ENCODE measurements at regions not wholly inside any gene's neighbourhood (a gene's known extent, or its start where the extent isn't known, plus 50 kb on each side); places are given as distances from the start of the nearest gene placed in this dataset.

- H3K4ac ChIP-seq (ENCODE audit: low read length) = no peak overlapping the region
- H4K8ac ChIP-seq (ENCODE audit: low read depth, low read length) = no peak overlapping the region
- no peak for DNase-seq (ENCODE audit: low spot score)
- peaks cover 0 to 4% of the 10 kb centered on the region in 2 donors for H3K9me3 ChIP-seq (replicated peaks in 1 of 2; ENCODE audit: control insufficient read depth in 2 of 2, insufficient read depth in 1 of 2, low read depth in 1 of 2, low read length in 2 of 2)
- H3K4me2 ChIP-seq (ENCODE audit: insufficient read depth, low read length, poor library complexity, severe bottlenecking) = no peak overlapping the region
- WGBS, 2 donors (ENCODE audit: extremely low coverage in 2 of 2, insufficient read length in 2 of 2, insufficient replicate concordance in 1 of 2) = no CpG with 5 or more reads among the region's 2 CpGs
- H3K79me1 ChIP-seq (ENCODE audit: low read depth, low read length) = no peaks in the 10 kb centered on the region
- peaks cover 9 to 12% of the 10 kb centered on the region in 2 donors for H3K4me1 ChIP-seq (ENCODE audit: control insufficient read depth in 2 of 2, insufficient read depth in 1 of 2, low read depth in 1 of 2, low read length in 2 of 2)
- H2AK5ac ChIP-seq (ENCODE audit: low read depth, low read length) = no peak overlapping the region
- no peak overlapping the region for H3K27ac ChIP-seq (replicated peaks; ENCODE audit: low read length)
- no peak overlapping the region for H4K91ac ChIP-seq (ENCODE audit: low read depth, low read length, poor library complexity)
- H3K18ac ChIP-seq (ENCODE audit: low read length) = no peak overlapping the region
- H3K27me3 ChIP-seq (ENCODE audit: control insufficient read depth in 3 of 3, insufficient read depth in 3 of 3, low read depth in 1 of 3, low read length in 3 of 3) = no peaks in the 10 kb centered on the region
- H2BK120ac ChIP-seq (ENCODE audit: low read depth, low read length) = no peak overlapping the region
- no peak overlapping the region for H3K4me3 ChIP-seq (ENCODE audit: low read length in 2 of 2)
- no peak overlapping the region for H2AFZ ChIP-seq (ENCODE audit: low read length)
- no peak overlapping the region for H2BK5ac ChIP-seq (ENCODE audit: low read length)
- no peak overlapping the region for H2BK12ac ChIP-seq (ENCODE audit: low read length)
- no peak overlapping the region for H3K23ac ChIP-seq (ENCODE audit: low read depth, low read length, poor library complexity)
- no peaks in the 10 kb centered on the region for H3K36me3 ChIP-seq (replicated peaks in 1 of 2; ENCODE audit: control insufficient read depth in 2 of 2, insufficient read depth in 2 of 2, low read length in 2 of 2)
- H3K9ac ChIP-seq (ENCODE audit: low read depth, low read length, poor library complexity) = no peak overlapping the region
- H3K14ac ChIP-seq (ENCODE audit: low read length) = no peak overlapping the region
- H2BK15ac ChIP-seq (ENCODE audit: low read length) = no peak overlapping the region
Measured at GRCh38 chr18:32884543-32884942, 111.7 kb upstream of the KLHL14 start.

GRCh38 chr18:32881009-32881408 is 108.2 kb upstream of the KLHL14 start:
- H4K91ac ChIP-seq (ENCODE audit: low read depth, low read length, poor library complexity) = no peak overlapping the region
- H3K4me1 ChIP-seq (ENCODE audit: control insufficient read depth in 2 of 2, insufficient read depth in 1 of 2, low read depth in 1 of 2, low read length in 2 of 2) = peaks cover 16 to 22% of the 10 kb centered on the region in 2 donors
- no peak overlapping the region for H3K14ac ChIP-seq (ENCODE audit: low read length)
- H2BK5ac ChIP-seq (ENCODE audit: low read length) = peak overlapping the region; percentile 30
- WGBS, 2 donors (ENCODE audit: extremely low coverage in 2 of 2, insufficient read length in 2 of 2, insufficient replicate concordance in 1 of 2) = no CpG with 5 or more reads among the region's 4 CpGs
- H3K27me3 ChIP-seq (ENCODE audit: control insufficient read depth in 3 of 3, insufficient read depth in 3 of 3, low read depth in 1 of 3, low read length in 3 of 3) = no peaks in the 10 kb centered on the region
- H2AFZ ChIP-seq (ENCODE audit: low read length) = no peak overlapping the region
- DNase-seq (ENCODE audit: low spot score) = no peak
- no peak overlapping the region for H3K9ac ChIP-seq (ENCODE audit: low read depth, low read length, poor library complexity)
- no peak overlapping the region for H4K8ac ChIP-seq (ENCODE audit: low read depth, low read length)
- H3K4me3 ChIP-seq (ENCODE audit: low read length in 2 of 2) = no peak overlapping the region
- no peak overlapping the region for H3K23ac ChIP-seq (ENCODE audit: low read depth, low read length, poor library complexity)
- H3K18ac ChIP-seq (ENCODE audit: low read length) = no peak overlapping the region
- H3K79me1 ChIP-seq (ENCODE audit: low read depth, low read length) = no peaks in the 10 kb centered on the region
- H3K27ac ChIP-seq (replicated peaks; ENCODE audit: low read length) = peak overlapping the region; percentile 24
- no peak overlapping the region for H3K4ac ChIP-seq (ENCODE audit: low read length)
- no peak overlapping the region for H2BK15ac ChIP-seq (ENCODE audit: low read length)
- peak overlapping the region; percentile 77 for H2BK12ac ChIP-seq (ENCODE audit: low read length)
- no peak overlapping the region for H3K4me2 ChIP-seq (ENCODE audit: insufficient read depth, low read length, poor library complexity, severe bottlenecking)
- no peak overlapping the region for H2AK5ac ChIP-seq (ENCODE audit: low read depth, low read length)
- no peak overlapping the region for H2BK120ac ChIP-seq (ENCODE audit: low read depth, low read length)
- H3K9me3 ChIP-seq (replicated peaks in 1 of 2; ENCODE audit: control insufficient read depth in 2 of 2, insufficient read depth in 1 of 2, low read depth in 1 of 2, low read length in 2 of 2) = peaks cover 0 to 4% of the 10 kb centered on the region in 2 donors
- no peaks in the 10 kb centered on the region for H3K36me3 ChIP-seq (replicated peaks in 1 of 2; ENCODE audit: control insufficient read depth in 2 of 2, insufficient read depth in 2 of 2, low read length in 2 of 2)

GRCh38 chr18:32879497-32879896 is 106.7 kb upstream of the KLHL14 start:
- Histone ChIP-seq H3K79me1 (ENCODE audit: low read depth, low read length) (no peaks in the 10 kb centered on the region), H3K9ac (ENCODE audit: low read depth, low read length, poor library complexity) (no peak overlapping the region), H2AK5ac (ENCODE audit: low read depth, low read length) (no peak overlapping the region), H2BK120ac (ENCODE audit: low read depth, low read length) (no peak overlapping the region), H3K4me1 (ENCODE audit: control insufficient read depth in 2 of 2, insufficient read depth in 1 of 2, low read depth in 1 of 2, low read length in 2 of 2) (peaks cover 16 to 22% of the 10 kb centered on the region in 2 donors), H3K14ac (ENCODE audit: low read length) (no peak overlapping the region), H3K4me2 (ENCODE audit: insufficient read depth, low read length, poor library complexity, severe bottlenecking) (no peak overlapping the region), H3K9me3 (replicated peaks in 1 of 2; ENCODE audit: control insufficient read depth in 2 of 2, insufficient read depth in 1 of 2, low read depth in 1 of 2, low read length in 2 of 2) (peaks cover 0 to 4% of the 10 kb centered on the region in 2 donors), H3K4me3 (ENCODE audit: low read length in 2 of 2) (no peak overlapping the region), H3K4ac (ENCODE audit: low read length) (no peak overlapping the region), H2BK12ac (ENCODE audit: low read length) (no peak overlapping the region), H3K36me3 (replicated peaks in 1 of 2; ENCODE audit: control insufficient read depth in 2 of 2, insufficient read depth in 2 of 2, low read length in 2 of 2) (no peaks in the 10 kb centered on the region), H2AFZ (ENCODE audit: low read length) (no peak overlapping the region), H3K27ac (replicated peaks; ENCODE audit: low read length) (peak overlapping the region; percentile 76), H3K23ac (ENCODE audit: low read depth, low read length, poor library complexity) (no peak overlapping the region), H3K18ac (ENCODE audit: low read length) (no peak overlapping the region), H2BK5ac (ENCODE audit: low read length) (no peak overlapping the region), H3K27me3 (ENCODE audit: control insufficient read depth in 3 of 3, insufficient read depth in 3 of 3, low read depth in 1 of 3, low read length in 3 of 3) (no peaks in the 10 kb centered on the region), H2BK15ac (ENCODE audit: low read length) (no peak overlapping the region), H4K91ac (ENCODE audit: low read depth, low read length, poor library complexity) (no peak overlapping the region), H4K8ac (ENCODE audit: low read depth, low read length) (no peak overlapping the region)
- no CpG with 5 or more reads among the region's 3 CpGs for WGBS, 2 donors (ENCODE audit: extremely low coverage in 2 of 2, insufficient read length in 2 of 2, insufficient replicate concordance in 1 of 2)
- peak; percentile 60 for DNase-seq (ENCODE audit: low spot score)

- Histone ChIP-seq H3K23ac (ENCODE audit: low read depth, low read length, poor library complexity) (no peak overlapping the region), H3K9me3 (replicated peaks in 1 of 2; ENCODE audit: control insufficient read depth in 2 of 2, insufficient read depth in 1 of 2, low read depth in 1 of 2, low read length in 2 of 2) (peaks cover 0 to 4% of the 10 kb centered on the region in 2 donors), H4K8ac (ENCODE audit: low read depth, low read length) (no peak overlapping the region), H2AK5ac (ENCODE audit: low read depth, low read length) (no peak overlapping the region), H3K4me3 (ENCODE audit: low read length in 2 of 2) (no peak overlapping the region), H3K27ac (replicated peaks; ENCODE audit: low read length) (peak overlapping the region; percentile 30), H3K4ac (ENCODE audit: low read length) (no peak overlapping the region), H3K4me1 (ENCODE audit: control insufficient read depth in 2 of 2, insufficient read depth in 1 of 2, low read depth in 1 of 2, low read length in 2 of 2) (peaks cover 16 to 22% of the 10 kb centered on the region in 2 donors), H3K18ac (ENCODE audit: low read length) (peak overlapping the region; percentile 73), H3K27me3 (ENCODE audit: control insufficient read depth in 3 of 3, insufficient read depth in 3 of 3, low read depth in 1 of 3, low read length in 3 of 3) (no peaks in the 10 kb centered on the region), H3K4me2 (ENCODE audit: insufficient read depth, low read length, poor library complexity, severe bottlenecking) (no peak overlapping the region), H3K36me3 (replicated peaks in 1 of 2; ENCODE audit: control insufficient read depth in 2 of 2, insufficient read depth in 2 of 2, low read length in 2 of 2) (no peaks in the 10 kb centered on the region), H2BK15ac (ENCODE audit: low read length) (no peak overlapping the region), H2BK120ac (ENCODE audit: low read depth, low read length) (no peak overlapping the region), H2BK5ac (ENCODE audit: low read length) (no peak overlapping the region), H2BK12ac (ENCODE audit: low read length) (no peak overlapping the region), H3K9ac (ENCODE audit: low read depth, low read length, poor library complexity) (no peak overlapping the region), H3K79me1 (ENCODE audit: low read depth, low read length) (no peaks in the 10 kb centered on the region), H4K91ac (ENCODE audit: low read depth, low read length, poor library complexity) (no peak overlapping the region), H2AFZ (ENCODE audit: low read length) (no peak overlapping the region), H3K14ac (ENCODE audit: low read length) (no peak overlapping the region)
- WGBS, 2 donors (ENCODE audit: extremely low coverage in 2 of 2, insufficient read length in 2 of 2, insufficient replicate concordance in 1 of 2) = no CpG with 5 or more reads among the region's 2 CpGs
- no peak for DNase-seq (ENCODE audit: low spot score)
Measured at GRCh38 chr18:32878436-32878835, 105.6 kb upstream of the KLHL14 start.
